Subcutaneous abdominal adipose tissue (tissue), 5 donors: ENCODE measurements at regions not wholly inside any gene's neighbourhood (a gene's known extent, or its start where the extent isn't known, plus 50 kb on each side); places are given as distances from the start of the nearest gene placed in this dataset.
A peak's percentile ranks its signal among the peaks of the same experiment; 100 is the strongest.

ENCODE experiments used
- H3K27ac ChIP-seq: one replicate; pipeline ENCODE4 v1.7.0; 2013; ENCODE audit warnings: low read depth, mild to moderate bottlenecking, inconsistent platforms, low read length, moderate library complexity
- H3K27me3 ChIP-seq, 5 donors: one replicate each; pipeline ENCODE4 v1.7.0; 2013; ENCODE audit warnings: low read length in 5 of 5, inconsistent platforms in 1 of 5; ENCODE audit not compliant: control insufficient read depth in 5 of 5, insufficient read depth in 4 of 5
- H3K36me3 ChIP-seq, 5 donors: one replicate each; pipeline ENCODE4 v1.7.0; 2013; ENCODE audit warnings: low read length in 5 of 5; ENCODE audit not compliant: control insufficient read depth in 5 of 5, insufficient read depth in 5 of 5
- H3K4me1 ChIP-seq, 5 donors: one replicate each; pipeline ENCODE4 v1.7.0; 2013; ENCODE audit warnings: low read length in 5 of 5, mild to moderate bottlenecking in 3 of 5, moderate library complexity in 1 of 5; ENCODE audit not compliant: control insufficient read depth in 5 of 5, insufficient read depth in 5 of 5
- H3K4me3 ChIP-seq, 5 donors: one replicate each; pipeline ENCODE4 v1.7.0; 2013; ENCODE audit warnings: low read length in 5 of 5, low read depth in 1 of 5
- H3K9ac ChIP-seq, 5 donors: one replicate each; pipeline ENCODE4 v1.7.0; 2013; ENCODE audit warnings: low read length in 5 of 5, mild to moderate bottlenecking in 4 of 5, moderate library complexity in 3 of 5
- H3K9me3 ChIP-seq, 5 donors: one replicate each; pipeline ENCODE4 v1.7.0; 2013; ENCODE audit warnings: low read length in 5 of 5; ENCODE audit not compliant: control insufficient read depth in 5 of 5
- donor health status: healthy.
- donor health status: healthy.
- donor health status: healthy.
- donor health status: healthy.
- donor health status: healthy.

- no peak overlapping the region for H3K9ac ChIP-seq
- no peaks in the 10 kb centered on the region for H3K36me3 ChIP-seq
- H3K4me1 ChIP-seq, result peaks cover 0 to 25% (median 20%) of the 10 kb centered on the region in 5 donors
- H3K27ac ChIP-seq, result peak overlapping the region; percentile 67
- no peaks in the 10 kb centered on the region for H3K9me3 ChIP-seq
- H3K27me3 ChIP-seq, result peaks cover 0 to under 1% (median 0%) of the 10 kb centered on the region in 5 donors
- H3K4me3 ChIP-seq, result no peak overlapping the region
These were observed 160.1 kb upstream of the PITX1 start for GRCh38 chr5:135194126-135194488.

- Histone ChIP-seq H3K36me3 (no peaks in the 10 kb centered on the region), H3K9ac (no peak overlapping the region), H3K4me1 (peaks cover 0 to 25% (median 20%) of the 10 kb centered on the region in 5 donors), H3K9me3 (no peaks in the 10 kb centered on the region), H3K27ac (no peak overlapping the region), H3K4me3 (no peak overlapping the region), H3K27me3 (peaks cover 0 to 4% (median 0%) of the 10 kb centered on the region in 5 donors)
These were observed 159.4 kb upstream of the PITX1 start for GRCh38 chr5:135193213-135194125.

GRCh38 chr5:135192351-135192750 is 158.3 kb upstream of the PITX1 start:
- peaks cover 0 to 25% (median 20%) of the 10 kb centered on the region in 5 donors for H3K4me1 ChIP-seq
- no peak overlapping the region for H3K9ac ChIP-seq
- no peaks in the 10 kb centered on the region for H3K36me3 ChIP-seq
- no peaks in the 10 kb centered on the region for H3K9me3 ChIP-seq
- H3K4me3 ChIP-seq, result no peak overlapping the region
- peaks cover 0 to 4% (median 0%) of the 10 kb centered on the region in 5 donors for H3K27me3 ChIP-seq
- H3K27ac ChIP-seq, result no peak overlapping the region

- Histone ChIP-seq H3K9me3 (no peaks in the 10 kb centered on the region), H3K4me3 (peak overlapping the region in 4 of 5 donors; percentile 44 to 66 (median 56)), H3K4me1 (peaks cover 0 to 25% (median 20%) of the 10 kb centered on the region in 5 donors), H3K36me3 (no peaks in the 10 kb centered on the region), H3K27me3 (peaks cover 0 to 4% (median 0%) of the 10 kb centered on the region in 5 donors), H3K27ac (no peak overlapping the region), H3K9ac (peak overlapping the region in 3 of 5 donors; percentile 13 to 41 (median 34))
These were observed 157.2 kb upstream of the PITX1 start for GRCh38 chr5:135191084-135191826.

GRCh38 chr5:135190416-135191083 is 156.5 kb upstream of the PITX1 start:
- Histone ChIP-seq H3K4me3 (peak overlapping the region in 4 of 5 donors; percentile 44 to 66 (median 56)), H3K36me3 (no peaks in the 10 kb centered on the region), H3K27me3 (peaks cover 0 to 4% (median 0%) of the 10 kb centered on the region in 5 donors), H3K27ac (no peak overlapping the region), H3K9ac (peak overlapping the region in 2 of 5 donors; percentile 34 to 41), H3K4me1 (peaks cover 0 to 23% (median 18%) of the 10 kb centered on the region in 5 donors), H3K9me3 (no peaks in the 10 kb centered on the region)

GRCh38 chr5:135189024-135189423 is 155.0 kb upstream of the PITX1 start:
- H3K4me3 ChIP-seq, result no peak overlapping the region
- no peaks in the 10 kb centered on the region for H3K9me3 ChIP-seq
- H3K4me1 ChIP-seq, result peaks cover 0 to 14% (median 9%) of the 10 kb centered on the region in 5 donors
- H3K27me3 ChIP-seq, result peaks cover 0 to 4% (median 0%) of the 10 kb centered on the region in 5 donors
- H3K27ac ChIP-seq, result no peak overlapping the region
- no peak overlapping the region for H3K9ac ChIP-seq
- H3K36me3 ChIP-seq, result no peaks in the 10 kb centered on the region

- no peaks in the 10 kb centered on the region for H3K36me3 ChIP-seq
- no peak overlapping the region for H3K27ac ChIP-seq
- no peak overlapping the region for H3K4me3 ChIP-seq
- no peak overlapping the region for H3K9ac ChIP-seq
- H3K27me3 ChIP-seq, result peaks cover 0 to 4% (median 0%) of the 10 kb centered on the region in 5 donors
- H3K4me1 ChIP-seq, result peaks cover 0 to 20% (median 11%) of the 10 kb centered on the region in 5 donors
- H3K9me3 ChIP-seq, result no peaks in the 10 kb centered on the region
These were observed 154.3 kb upstream of the PITX1 start for GRCh38 chr5:135188233-135188914.

GRCh38 chr5:135186662-135187522 is 152.9 kb upstream of the PITX1 start:
- Histone ChIP-seq H3K9me3 (no peaks in the 10 kb centered on the region), H3K36me3 (no peaks in the 10 kb centered on the region), H3K27ac (no peak overlapping the region), H3K4me3 (no peak overlapping the region), H3K4me1 (peaks cover 0 to 21% (median 11%) of the 10 kb centered on the region in 5 donors), H3K27me3 (peaks cover 0 to 4% (median 0%) of the 10 kb centered on the region in 5 donors), H3K9ac (no peak overlapping the region)
